Inflammatory macrophage treated with lipopolysaccharide for 4 hours (primary cell): ENCODE measurements at regions not wholly inside any gene's neighbourhood (a gene's known extent, or its start where the extent isn't known, plus 50 kb on each side); places are given as distances from the start of the nearest gene placed in this dataset.

Experiments used
- DNase-seq: peaks from one replicate; pipeline ENCODE4 v3.0.0-alpha.2; 2020

- no peak for DNase-seq
Measured at GRCh38 chr13:91144486-91144885, 203.0 kb upstream of the MIR17HG start.

- DNase-seq, result peak; percentile 81
Measured at GRCh38 chr13:91145571-91146205, 201.8 kb upstream of the MIR17HG start.

- DNase-seq, result peak; percentile 62
Measured at GRCh38 chr13:91146601-91147000, 200.9 kb upstream of the MIR17HG start.

- no peak for DNase-seq
Measured at GRCh38 chr13:91148098-91148497, 199.4 kb upstream of the MIR17HG start.

- no peak for DNase-seq
Measured at GRCh38 chr13:91151921-91152320, 195.6 kb upstream of the MIR17HG start.

GRCh38 chr13:91153372-91153771 lies 194.1 kb upstream of the MIR17HG start:
- no peak for DNase-seq

- peak; percentile 96 for DNase-seq
Measured at GRCh38 chr13:91154558-91155353, 192.7 kb upstream of the MIR17HG start.

GRCh38 chr13:91155512-91156114 lies 191.9 kb upstream of the MIR17HG start:
- no peak for DNase-seq

GRCh38 chr13:91157273-91158016 lies 190.0 kb upstream of the MIR17HG start:
- DNase-seq, result no peak

- peak; percentile 57 for DNase-seq
Measured at GRCh38 chr13:91158017-91158395, 189.5 kb upstream of the MIR17HG start.

- DNase-seq, result no peak
Measured at GRCh38 chr13:91162180-91162579, 185.3 kb upstream of the MIR17HG start.

GRCh38 chr13:91162589-91162988 lies 184.9 kb upstream of the MIR17HG start:
- DNase-seq, result no peak

- DNase-seq, result no peak
Measured at GRCh38 chr13:91165758-91166157, 181.7 kb upstream of the MIR17HG start.

- DNase-seq, result no peak
Measured at GRCh38 chr13:91166714-91167511, 180.6 kb upstream of the MIR17HG start.

GRCh38 chr13:91167706-91168385 lies 179.6 kb upstream of the MIR17HG start:
- no peak for DNase-seq

- no peak for DNase-seq
Measured at GRCh38 chr13:91168386-91168711, 179.1 kb upstream of the MIR17HG start.

- no peak for DNase-seq
Measured at GRCh38 chr13:91169321-91170050, 178.0 kb upstream of the MIR17HG start.

- no peak for DNase-seq
Measured at GRCh38 chr13:91172160-91172559, 175.3 kb upstream of the MIR17HG start.

- no peak for DNase-seq
Measured at GRCh38 chr13:91174886-91175501, 172.5 kb upstream of the MIR17HG start.

GRCh38 chr13:91178099-91178498 lies 169.4 kb upstream of the MIR17HG start:
- no peak for DNase-seq

GRCh38 chr13:91181892-91182291 lies 165.6 kb upstream of the MIR17HG start:
- DNase-seq, result no peak
